ENCODE measurements at regions not wholly inside any gene's neighbourhood (a gene's known extent, or its start where the extent isn't known, plus 50 kb on each side); places are given as distances from the start of the nearest gene placed in this dataset.

GRCh38 chr10:5311617-5312016 lies 53.1 kb upstream of the UCN3 start:
- no peak for DNase-seq

- DNase-seq: no peak
Observed at GRCh38 chr10:5314840-5315239, 49.9 kb upstream of the UCN3 start.
